ENCODE measurements at regions not wholly inside any gene's neighbourhood (a gene's known extent, or its start where the extent isn't known, plus 50 kb on each side); places are given as distances from the start of the nearest gene placed in this dataset.

DNA sequence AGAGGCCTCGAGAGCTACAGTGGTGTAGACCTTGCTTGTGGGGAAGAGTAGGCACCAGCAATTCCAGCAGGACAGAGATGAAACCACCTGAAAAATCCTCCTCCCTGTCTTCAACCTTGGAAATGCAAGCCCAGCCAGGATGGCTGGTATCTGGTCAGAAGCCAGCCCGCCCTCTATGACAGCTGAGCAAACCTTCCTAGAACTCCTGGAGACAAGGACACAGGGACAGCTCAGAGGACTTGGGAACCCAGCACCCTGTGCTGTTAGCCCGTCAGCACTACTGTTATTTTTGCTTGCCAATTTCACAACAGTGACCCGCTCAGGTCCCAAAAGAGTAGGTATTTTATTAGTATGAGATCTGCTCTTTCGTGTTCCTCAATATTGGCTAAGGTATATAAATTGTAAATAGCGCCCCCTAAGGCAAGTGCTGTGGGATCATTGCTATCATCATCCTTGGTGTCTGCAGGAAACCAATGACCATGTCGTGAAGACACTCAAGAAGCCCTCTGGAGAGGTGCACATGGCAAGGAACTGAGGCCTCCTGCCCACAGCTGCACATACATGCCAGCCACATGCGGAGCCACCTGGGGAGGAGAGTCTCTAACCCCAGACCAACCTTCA, 156.5 kb upstream of the CHST15 start:
- Histone ChIP-seq H3K36me3 (ENCODE audit: control insufficient read depth in 3 of 3, insufficient read depth in 3 of 3, low read length in 3 of 3) (no peaks in the 10 kb centered on the region), H3K4me1 (ENCODE audit: control insufficient read depth in 3 of 3, insufficient read depth in 3 of 3, low read length in 3 of 3) (peaks cover 2 to 9% (median 3%) of the 10 kb centered on the region in 3 donors), H3K27me3 (ENCODE audit: control insufficient read depth in 3 of 3, insufficient read depth in 3 of 3, low read length in 3 of 3) (no peaks in the 10 kb centered on the region), H3K4me3 (ENCODE audit: low read length in 3 of 3) (no peak overlapping the region), H3K27ac (ENCODE audit: low read depth, low read length) (no peak overlapping the region), H3K9me3 (ENCODE audit: control insufficient read depth in 3 of 3, low read length in 3 of 3) (peaks cover 0 to 4% (median 0%) of the 10 kb centered on the region in 3 donors), H3K9ac (ENCODE audit: low read depth in 1 of 3, low read length in 3 of 3) (no peak overlapping the region)

GRCh38 chr10:124249196-124249595, 155.8 kb upstream of the CHST15 start:
- peaks cover 0 to 4% (median 0%) of the 10 kb centered on the region in 3 donors for H3K9me3 ChIP-seq (ENCODE audit: control insufficient read depth in 3 of 3, low read length in 3 of 3)
- no peaks in the 10 kb centered on the region for H3K36me3 ChIP-seq (ENCODE audit: control insufficient read depth in 3 of 3, insufficient read depth in 3 of 3, low read length in 3 of 3)
- no peak overlapping the region for H3K9ac ChIP-seq (ENCODE audit: low read depth in 1 of 3, low read length in 3 of 3)
- no peaks in the 10 kb centered on the region for H3K27me3 ChIP-seq (ENCODE audit: control insufficient read depth in 3 of 3, insufficient read depth in 3 of 3, low read length in 3 of 3)
- no peak overlapping the region for H3K27ac ChIP-seq (ENCODE audit: low read depth, low read length)
- H3K4me3 ChIP-seq (ENCODE audit: low read length in 3 of 3): no peak overlapping the region
- H3K4me1 ChIP-seq (ENCODE audit: control insufficient read depth in 3 of 3, insufficient read depth in 3 of 3, low read length in 3 of 3): peaks cover 2 to 9% (median 3%) of the 10 kb centered on the region in 3 donors

DNA sequence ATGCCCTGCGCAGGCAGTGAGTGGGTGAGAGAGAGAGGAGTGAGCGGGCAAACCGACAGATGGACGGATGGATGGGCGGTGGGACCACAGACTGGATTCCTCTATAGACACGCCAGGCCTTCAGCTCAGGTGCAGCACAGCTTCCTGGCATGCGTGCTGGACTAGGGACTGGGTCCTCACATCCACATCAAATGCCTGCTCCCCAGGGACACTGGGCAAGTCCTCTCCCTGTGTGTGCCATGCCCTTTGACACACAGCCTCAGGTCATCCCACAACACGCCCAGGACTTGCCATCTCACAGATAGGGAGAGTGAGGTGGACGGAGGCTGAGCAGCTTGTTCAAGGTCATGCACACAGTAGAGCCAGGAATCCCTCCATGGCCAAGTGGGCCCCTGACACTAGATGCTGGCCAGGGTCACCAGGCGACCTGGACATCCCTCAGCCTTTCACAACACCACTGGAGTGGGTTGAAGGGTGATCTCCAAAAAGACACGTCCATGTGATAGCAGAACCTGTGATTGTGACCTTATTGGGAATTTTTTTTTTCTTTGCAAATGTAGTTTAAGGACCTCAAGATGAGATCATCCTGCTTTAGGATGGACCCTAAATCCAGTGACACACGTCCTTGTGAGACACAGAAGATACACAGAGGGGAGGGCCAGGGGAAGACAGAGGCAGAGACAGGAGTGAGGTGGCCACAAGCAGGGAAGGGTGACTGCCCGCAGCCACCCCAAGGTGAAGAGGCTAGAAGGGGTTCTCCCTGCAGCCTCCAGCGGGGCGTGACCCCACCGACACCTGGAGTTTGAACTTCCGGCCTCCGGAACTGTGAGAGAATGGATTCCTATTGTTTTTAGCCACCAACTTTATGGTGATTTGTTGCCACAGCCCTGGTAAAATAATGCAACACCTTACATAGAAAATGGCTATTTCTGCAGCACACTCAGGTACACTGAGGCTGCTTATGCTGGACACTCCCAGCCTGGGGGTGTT, 155.0 kb upstream of the CHST15 start:
- Histone ChIP-seq H3K36me3 (ENCODE audit: control insufficient read depth in 3 of 3, insufficient read depth in 3 of 3, low read length in 3 of 3) (no peaks in the 10 kb centered on the region), H3K4me1 (ENCODE audit: control insufficient read depth in 3 of 3, insufficient read depth in 3 of 3, low read length in 3 of 3) (peaks cover 2 to 9% (median 3%) of the 10 kb centered on the region in 3 donors), H3K27ac (ENCODE audit: low read depth, low read length) (no peak overlapping the region), H3K27me3 (ENCODE audit: control insufficient read depth in 3 of 3, insufficient read depth in 3 of 3, low read length in 3 of 3) (no peaks in the 10 kb centered on the region), H3K4me3 (ENCODE audit: low read length in 3 of 3) (no peak overlapping the region), H3K9ac (ENCODE audit: low read depth in 1 of 3, low read length in 3 of 3) (no peak overlapping the region), H3K9me3 (ENCODE audit: control insufficient read depth in 3 of 3, low read length in 3 of 3) (peaks cover 0 to 4% (median 0%) of the 10 kb centered on the region in 3 donors)

- H3K9me3 ChIP-seq (ENCODE audit: control insufficient read depth in 3 of 3, low read length in 3 of 3): peaks cover 0 to 4% (median 0%) of the 10 kb centered on the region in 3 donors
- H3K36me3 ChIP-seq (ENCODE audit: control insufficient read depth in 3 of 3, insufficient read depth in 3 of 3, low read length in 3 of 3): no peaks in the 10 kb centered on the region
- no peak overlapping the region for H3K4me3 ChIP-seq (ENCODE audit: low read length in 3 of 3)
- H3K4me1 ChIP-seq (ENCODE audit: control insufficient read depth in 3 of 3, insufficient read depth in 3 of 3, low read length in 3 of 3): peaks cover 0 to 9% (median 2%) of the 10 kb centered on the region in 3 donors
- H3K9ac ChIP-seq (ENCODE audit: low read depth in 1 of 3, low read length in 3 of 3): no peak overlapping the region
- H3K27ac ChIP-seq (ENCODE audit: low read depth, low read length): no peak overlapping the region
- H3K27me3 ChIP-seq (ENCODE audit: control insufficient read depth in 3 of 3, insufficient read depth in 3 of 3, low read length in 3 of 3): no peaks in the 10 kb centered on the region
Observed at GRCh38 chr10:124245806-124246440, 152.5 kb upstream of the CHST15 start.

DNA sequence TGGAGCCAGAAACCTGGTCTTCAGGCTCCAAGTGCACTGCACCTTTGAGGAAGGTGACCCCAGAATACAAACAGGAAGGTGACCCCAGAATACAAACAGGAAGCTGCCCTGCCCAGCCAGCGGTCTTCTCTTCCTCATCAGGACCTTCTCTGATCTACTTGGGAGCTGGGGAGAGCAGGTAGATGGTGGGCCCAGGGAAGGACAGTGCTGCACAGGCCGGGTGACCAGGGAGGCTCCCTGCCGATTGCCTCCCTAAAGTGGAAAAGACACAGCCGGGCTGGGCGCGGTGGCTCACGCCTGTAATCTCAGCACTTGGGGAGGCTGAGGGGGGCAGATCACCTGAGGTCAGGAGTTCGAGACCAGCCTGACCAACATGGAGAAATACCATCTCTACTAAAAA, 151.8 kb upstream of the CHST15 start:
- Histone ChIP-seq H3K27me3 (ENCODE audit: control insufficient read depth in 3 of 3, insufficient read depth in 3 of 3, low read length in 3 of 3) (no peaks in the 10 kb centered on the region), H3K27ac (ENCODE audit: low read depth, low read length) (no peak overlapping the region), H3K36me3 (ENCODE audit: control insufficient read depth in 3 of 3, insufficient read depth in 3 of 3, low read length in 3 of 3) (no peaks in the 10 kb centered on the region), H3K4me1 (ENCODE audit: control insufficient read depth in 3 of 3, insufficient read depth in 3 of 3, low read length in 3 of 3) (peaks cover 0 to 3% (median 2%) of the 10 kb centered on the region in 3 donors), H3K4me3 (ENCODE audit: low read length in 3 of 3) (no peak overlapping the region), H3K9me3 (ENCODE audit: control insufficient read depth in 3 of 3, low read length in 3 of 3) (peaks cover 0 to 4% (median 0%) of the 10 kb centered on the region in 3 donors), H3K9ac (ENCODE audit: low read depth in 1 of 3, low read length in 3 of 3) (no peak overlapping the region)

- Histone ChIP-seq H3K27ac (ENCODE audit: low read depth, low read length) (no peak overlapping the region), H3K4me1 (ENCODE audit: control insufficient read depth in 3 of 3, insufficient read depth in 3 of 3, low read length in 3 of 3) (no peaks in the 10 kb centered on the region), H3K27me3 (ENCODE audit: control insufficient read depth in 3 of 3, insufficient read depth in 3 of 3, low read length in 3 of 3) (no peaks in the 10 kb centered on the region), H3K36me3 (ENCODE audit: control insufficient read depth in 3 of 3, insufficient read depth in 3 of 3, low read length in 3 of 3) (no peaks in the 10 kb centered on the region), H3K9ac (ENCODE audit: low read depth in 1 of 3, low read length in 3 of 3) (no peak overlapping the region), H3K9me3 (ENCODE audit: control insufficient read depth in 3 of 3, low read length in 3 of 3) (peaks cover 0 to 4% (median 0%) of the 10 kb centered on the region in 3 donors), H3K4me3 (ENCODE audit: low read length in 3 of 3) (no peak overlapping the region)
Observed at GRCh38 chr10:124244256-124244877, 151.0 kb upstream of the CHST15 start.

DNA sequence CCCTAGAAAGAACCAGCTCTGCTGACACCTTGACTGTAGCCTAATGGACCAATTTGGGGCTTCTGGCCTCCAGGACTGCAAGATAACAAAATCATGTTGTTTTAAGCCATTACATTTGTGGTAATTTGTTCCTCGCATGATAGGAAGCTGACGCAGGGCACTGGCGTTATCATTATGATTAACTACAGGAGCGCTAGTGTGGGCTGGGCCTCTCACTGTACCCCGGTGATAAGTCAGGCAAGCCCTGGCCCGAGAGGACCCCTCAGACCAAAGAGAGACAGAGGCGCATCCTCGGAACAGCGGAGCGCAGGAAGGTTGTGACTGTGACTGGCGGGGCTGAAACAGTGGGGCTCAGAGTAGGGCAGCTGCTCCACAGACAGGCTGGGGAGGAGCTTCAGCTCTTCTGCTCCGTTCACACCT, 150.3 kb upstream of the CHST15 start:
- Histone ChIP-seq H3K36me3 (ENCODE audit: control insufficient read depth in 3 of 3, insufficient read depth in 3 of 3, low read length in 3 of 3) (no peaks in the 10 kb centered on the region), H3K9me3 (ENCODE audit: control insufficient read depth in 3 of 3, low read length in 3 of 3) (peaks cover 0 to 4% (median 0%) of the 10 kb centered on the region in 3 donors), H3K9ac (ENCODE audit: low read depth in 1 of 3, low read length in 3 of 3) (no peak overlapping the region), H3K4me3 (ENCODE audit: low read length in 3 of 3) (no peak overlapping the region), H3K27ac (ENCODE audit: low read depth, low read length) (no peak overlapping the region), H3K27me3 (ENCODE audit: control insufficient read depth in 3 of 3, insufficient read depth in 3 of 3, low read length in 3 of 3) (no peaks in the 10 kb centered on the region), H3K4me1 (ENCODE audit: control insufficient read depth in 3 of 3, insufficient read depth in 3 of 3, low read length in 3 of 3) (peaks cover 0 to 1% (median 0%) of the 10 kb centered on the region in 3 donors)

DNA sequence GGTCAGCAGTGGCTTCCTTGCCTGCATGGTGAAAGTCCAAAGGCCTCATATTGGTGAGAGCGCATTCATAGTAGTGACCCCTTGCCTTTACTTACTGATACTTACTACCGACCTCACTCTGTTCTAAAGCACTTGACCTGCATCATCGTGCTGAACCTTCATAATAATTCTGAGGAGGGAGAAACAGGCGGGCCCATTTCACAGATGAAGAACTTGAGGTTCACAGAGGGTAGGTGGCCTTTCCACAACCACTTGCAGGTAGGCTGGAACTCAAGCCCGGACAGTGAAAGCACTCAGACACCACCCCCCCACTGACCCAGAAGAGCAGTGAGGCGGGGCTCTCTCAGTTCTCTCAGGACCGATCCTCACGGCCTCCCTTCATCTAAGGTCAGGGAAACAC, 149.4 kb upstream of the CHST15 start:
- Histone ChIP-seq H3K27me3 (ENCODE audit: control insufficient read depth in 3 of 3, insufficient read depth in 3 of 3, low read length in 3 of 3) (no peaks in the 10 kb centered on the region), H3K9me3 (ENCODE audit: control insufficient read depth in 3 of 3, low read length in 3 of 3) (peaks cover 0 to 4% (median 0%) of the 10 kb centered on the region in 3 donors), H3K4me1 (ENCODE audit: control insufficient read depth in 3 of 3, insufficient read depth in 3 of 3, low read length in 3 of 3) (peaks cover 0 to 3% (median 2%) of the 10 kb centered on the region in 3 donors), H3K27ac (ENCODE audit: low read depth, low read length) (no peak overlapping the region), H3K4me3 (ENCODE audit: low read length in 3 of 3) (no peak overlapping the region), H3K9ac (ENCODE audit: low read depth in 1 of 3, low read length in 3 of 3) (no peak overlapping the region), H3K36me3 (ENCODE audit: control insufficient read depth in 3 of 3, insufficient read depth in 3 of 3, low read length in 3 of 3) (no peaks in the 10 kb centered on the region)

- H3K4me3 ChIP-seq (ENCODE audit: low read length in 3 of 3): no peak overlapping the region
- peaks cover 0 to 2% (median 0%) of the 10 kb centered on the region in 3 donors for H3K9me3 ChIP-seq (ENCODE audit: control insufficient read depth in 3 of 3, low read length in 3 of 3)
- no peaks in the 10 kb centered on the region for H3K36me3 ChIP-seq (ENCODE audit: control insufficient read depth in 3 of 3, insufficient read depth in 3 of 3, low read length in 3 of 3)
- no peak overlapping the region for H3K9ac ChIP-seq (ENCODE audit: low read depth in 1 of 3, low read length in 3 of 3)
- H3K27me3 ChIP-seq (ENCODE audit: control insufficient read depth in 3 of 3, insufficient read depth in 3 of 3, low read length in 3 of 3): no peaks in the 10 kb centered on the region
- no peak overlapping the region for H3K27ac ChIP-seq (ENCODE audit: low read depth, low read length)
- H3K4me1 ChIP-seq (ENCODE audit: control insufficient read depth in 3 of 3, insufficient read depth in 3 of 3, low read length in 3 of 3): peaks cover 0 to 3% (median 2%) of the 10 kb centered on the region in 3 donors
Observed at GRCh38 chr10:124242365-124242764, 149.0 kb upstream of the CHST15 start.
